ENCODE measurements at regions not wholly inside any gene's neighbourhood (a gene's known extent, or its start where the extent isn't known, plus 50 kb on each side); places are given as distances from the start of the nearest gene placed in this dataset.

GRCh38 chr15:70278644-70279043, 180.9 kb upstream of the TLE3 start:
- H3K27me3 ChIP-seq = no peaks in the 10 kb centered on the region
- H3K9me3 ChIP-seq = no peaks in the 10 kb centered on the region
- TF ChIP-seq CTCF (IDR thresholded peaks at IDR 0.05) (no peak), POLR2A (IDR thresholded peaks at IDR 0.05) (no peak), POLR2AphosphoS5 (IDR thresholded peaks at IDR 0.05; ENCODE audit: insufficient read depth in 1 of 2, low read depth in 1 of 2) (no peak)
- intact Hi-C loops (cut with DNase I) = no loop called here
- no peaks in the 10 kb centered on the region for H3K36me3 ChIP-seq
- no peak for DNase-seq (ENCODE audit: extremely low spot score in 2 of 2)
- H3K4me1 ChIP-seq = peaks cover 6% of the 10 kb centered on the region
- H3K4me3 ChIP-seq = no peak overlapping the region
- no peak overlapping the region for H3K27ac ChIP-seq

DNA sequence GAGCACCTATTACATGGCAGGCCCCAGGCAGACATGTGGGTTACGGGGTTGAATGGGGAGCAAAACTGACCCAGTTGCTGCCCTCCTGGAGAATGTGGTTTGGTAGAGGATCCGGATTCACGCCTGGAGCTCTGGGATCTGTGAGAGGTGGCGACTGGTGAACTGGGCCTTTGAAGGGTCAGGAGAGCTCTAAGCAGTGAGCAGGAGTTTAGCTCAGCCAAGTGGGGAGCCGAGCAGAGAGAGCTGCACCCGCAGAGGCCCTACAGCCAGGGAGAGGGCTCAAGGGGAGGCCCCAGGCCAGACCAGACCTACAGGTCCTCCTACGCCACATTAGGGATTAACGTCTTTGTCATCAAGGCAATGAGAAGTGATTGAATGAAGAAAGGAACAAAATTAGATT, 179.8 kb upstream of the TLE3 start:
- TF ChIP-seq POLR2AphosphoS5 (IDR thresholded peaks at IDR 0.05; ENCODE audit: insufficient read depth in 1 of 2, low read depth in 1 of 2) = no peak
- TF ChIP-seq CTCF (IDR thresholded peaks at IDR 0.05) = no peak
- no peak for TF ChIP-seq POLR2A (IDR thresholded peaks at IDR 0.05)
- DNase-seq (ENCODE audit: extremely low spot score in 2 of 2) = no peak
- Histone ChIP-seq H3K27me3 (no peaks in the 10 kb centered on the region), H3K27ac (no peak overlapping the region), H3K9me3 (no peaks in the 10 kb centered on the region), H3K36me3 (no peaks in the 10 kb centered on the region), H3K4me3 (no peak overlapping the region), H3K4me1 (peaks cover 6% of the 10 kb centered on the region)
- intact Hi-C loops (cut with DNase I) = no loop called here

GRCh38 chr15:70276401-70276800, 178.7 kb upstream of the TLE3 start:
- no peak for DNase-seq (ENCODE audit: extremely low spot score in 2 of 2)
- TF ChIP-seq CTCF (IDR thresholded peaks at IDR 0.05) = no peak
- TF ChIP-seq POLR2AphosphoS5 (IDR thresholded peaks at IDR 0.05; ENCODE audit: insufficient read depth in 1 of 2, low read depth in 1 of 2) = no peak
- TF ChIP-seq POLR2A (IDR thresholded peaks at IDR 0.05) = no peak
- intact Hi-C loops (cut with DNase I) = no loop called here
- Histone ChIP-seq H3K27ac (no peak overlapping the region), H3K36me3 (no peaks in the 10 kb centered on the region), H3K27me3 (no peaks in the 10 kb centered on the region), H3K4me3 (no peak overlapping the region), H3K9me3 (no peaks in the 10 kb centered on the region), H3K4me1 (peaks cover 9% of the 10 kb centered on the region)

- intact Hi-C loops (cut with DNase I) = no loop called here
- Histone ChIP-seq H3K27ac (no peak overlapping the region), H3K9me3 (no peaks in the 10 kb centered on the region), H3K36me3 (no peaks in the 10 kb centered on the region), H3K4me1 (peaks cover 17% of the 10 kb centered on the region), H3K27me3 (no peaks in the 10 kb centered on the region), H3K4me3 (no peak overlapping the region)
- DNase-seq (ENCODE audit: extremely low spot score in 2 of 2) = no peak
- TF ChIP-seq CTCF (IDR thresholded peaks at IDR 0.05) = no peak
- TF ChIP-seq POLR2AphosphoS5 (IDR thresholded peaks at IDR 0.05; ENCODE audit: insufficient read depth in 1 of 2, low read depth in 1 of 2) = no peak
- TF ChIP-seq POLR2A (IDR thresholded peaks at IDR 0.05) = no peak
These were observed 177.9 kb upstream of the TLE3 start for GRCh38 chr15:70275461-70276138.

GRCh38 chr15:70274908-70275307, 177.2 kb upstream of the TLE3 start:
- Histone ChIP-seq H3K9me3 (no peaks in the 10 kb centered on the region), H3K4me1 (peaks cover 24% of the 10 kb centered on the region), H3K27me3 (no peaks in the 10 kb centered on the region), H3K4me3 (no peak overlapping the region), H3K36me3 (no peaks in the 10 kb centered on the region), H3K27ac (no peak overlapping the region)
- intact Hi-C loops (cut with DNase I) = loop anchor here (5.0 kb wide), 1 partner anchor 47 kb away; no protein-coding TSS in a partner anchor
- no peak for DNase-seq (ENCODE audit: extremely low spot score in 2 of 2)
- TF ChIP-seq POLR2AphosphoS5 (IDR thresholded peaks at IDR 0.05; ENCODE audit: insufficient read depth in 1 of 2, low read depth in 1 of 2) (no peak), CTCF (IDR thresholded peaks at IDR 0.05) (no peak)
